ENCODE measurements at regions not wholly inside any gene's neighbourhood (a gene's known extent, or its start where the extent isn't known, plus 50 kb on each side); places are given as distances from the start of the nearest gene placed in this dataset.

DNA sequence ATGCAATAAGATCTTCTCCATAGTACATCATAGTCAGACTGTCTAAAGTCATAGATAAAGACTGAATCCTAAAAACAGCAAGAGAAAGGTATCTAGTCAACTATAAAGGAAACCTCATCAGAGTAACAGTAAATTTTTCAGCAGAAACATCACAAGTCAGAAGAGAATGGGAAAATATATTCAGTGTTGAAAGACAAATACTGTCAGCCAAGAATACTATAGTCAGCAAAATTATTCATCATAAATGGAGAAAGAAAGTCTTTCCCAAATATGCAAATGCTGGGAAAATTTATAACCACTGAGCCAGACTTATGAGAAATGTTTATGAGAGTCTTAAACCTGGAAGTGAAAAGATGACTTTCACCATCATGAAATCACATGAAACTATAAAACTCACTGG lies 136.7 kb downstream of the KDR start:
- Histone ChIP-seq H3K79me1 (ENCODE audit: insufficient read depth, low read depth, low read length, poor library complexity, severe bottlenecking) (no peaks in the 10 kb centered on the region), H3K27ac (ENCODE audit: insufficient read length, low read depth, low read length) (no peak overlapping the region), H3K4me2 (ENCODE audit: insufficient read depth, insufficient read length, low read length) (no peak overlapping the region), H4K8ac (replicated peaks; ENCODE audit: insufficient read length, low read depth, low read length) (no peak overlapping the region), H3K79me2 (ENCODE audit: insufficient read depth, low read length) (no peaks in the 10 kb centered on the region), H3K56ac (ENCODE audit: insufficient read length, low read depth, low read length) (no peak overlapping the region), H3K4me1 (ENCODE audit: insufficient read depth, low read length) (no peaks in the 10 kb centered on the region), H3K9me3 (ENCODE audit: control insufficient read depth, low read depth, low read length) (no peaks in the 10 kb centered on the region), H3K4ac (ENCODE audit: low read depth, low read length) (no peak overlapping the region), H2BK12ac (ENCODE audit: insufficient read length, low read depth, low read length) (no peak overlapping the region), H2BK5ac (ENCODE audit: insufficient read length, low read length) (no peak overlapping the region), H3K23me2 (ENCODE audit: insufficient read length, low read depth, low read length, poor library complexity, severe bottlenecking) (no peaks in the 10 kb centered on the region), H4K5ac (ENCODE audit: insufficient read length, low read depth, low read length) (no peak overlapping the region), H2BK120ac (ENCODE audit: low read depth, low read length, poor library complexity, severe bottlenecking) (no peak overlapping the region), H3K18ac (ENCODE audit: insufficient read length, low read depth, low read length) (no peak overlapping the region), H3K14ac (ENCODE audit: insufficient read depth, low read length) (no peak overlapping the region), H4K91ac (ENCODE audit: insufficient read length, low read depth, low read length) (no peak overlapping the region), H3K23ac (ENCODE audit: insufficient read length, low read depth, low read length) (no peak overlapping the region), H4K20me1 (ENCODE audit: control insufficient read depth, insufficient read depth, insufficient read length) (no peaks in the 10 kb centered on the region), H3K9ac (ENCODE audit: extremely low read depth, insufficient read length, low read length) (no peak overlapping the region), H2AFZ (ENCODE audit: low read length) (no peak overlapping the region), H2BK20ac (ENCODE audit: low read depth, low read length, poor library complexity, severe bottlenecking) (no peak overlapping the region), H3K27me3 (ENCODE audit: insufficient read depth, low read length) (no peaks in the 10 kb centered on the region), H3T11ph (ENCODE audit: low read length) (no peak overlapping the region), H2BK15ac (ENCODE audit: low read depth, low read length) (no peak overlapping the region), H2AK5ac (ENCODE audit: insufficient read length, low read length) (no peak overlapping the region)
- no peak overlapping the region for H3K27ac Mint-ChIP-seq
- peaks cover 20 to 22% of the 10 kb centered on the region in 2 experiments for H3K4me1 Mint-ChIP-seq
- DNase-seq: no peak
- H3K36me3 Mint-ChIP-seq (ENCODE audit: insufficient read depth in 1 of 3, low read depth in 3 of 3): peaks cover 6 to 32% (median 24%) of the 10 kb centered on the region in 3 experiments
- peaks cover 27 to 29% of the 10 kb centered on the region in 2 experiments for H3K9me3 Mint-ChIP-seq
- no peaks in the 10 kb centered on the region for H3K27me3 Mint-ChIP-seq (ENCODE audit: low read depth)
- no peak overlapping the region for H3K4me3 Mint-ChIP-seq
- TF ChIP-seq, protein P1, sequence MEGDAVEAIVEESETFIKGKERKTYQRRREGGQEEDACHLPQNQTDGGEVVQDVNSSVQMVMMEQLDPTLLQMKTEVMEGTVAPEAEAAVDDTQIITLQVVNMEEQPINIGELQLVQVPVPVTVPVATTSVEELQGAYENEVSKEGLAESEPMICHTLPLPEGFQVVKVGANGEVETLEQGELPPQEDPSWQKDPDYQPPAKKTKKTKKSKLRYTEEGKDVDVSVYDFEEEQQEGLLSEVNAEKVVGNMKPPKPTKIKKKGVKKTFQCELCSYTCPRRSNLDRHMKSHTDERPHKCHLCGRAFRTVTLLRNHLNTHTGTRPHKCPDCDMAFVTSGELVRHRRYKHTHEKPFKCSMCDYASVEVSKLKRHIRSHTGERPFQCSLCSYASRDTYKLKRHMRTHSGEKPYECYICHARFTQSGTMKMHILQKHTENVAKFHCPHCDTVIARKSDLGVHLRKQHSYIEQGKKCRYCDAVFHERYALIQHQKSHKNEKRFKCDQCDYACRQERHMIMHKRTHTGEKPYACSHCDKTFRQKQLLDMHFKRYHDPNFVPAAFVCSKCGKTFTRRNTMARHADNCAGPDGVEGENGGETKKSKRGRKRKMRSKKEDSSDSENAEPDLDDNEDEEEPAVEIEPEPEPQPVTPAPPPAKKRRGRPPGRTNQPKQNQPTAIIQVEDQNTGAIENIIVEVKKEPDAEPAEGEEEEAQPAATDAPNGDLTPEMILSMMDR (conservative IDR thresholded peaks at IDR 0.05): no peak
